Tibial artery (tissue), 4 donors: ENCODE measurements at regions not wholly inside any gene's neighbourhood (a gene's known extent, or its start where the extent isn't known, plus 50 kb on each side); places are given as distances from the start of the nearest gene placed in this dataset.

Experiments
- DNase-seq, 2 donors: peaks; one replicate each; pipeline ENCODE4 v3.0.0-alpha.2; 2019
- H3K27ac ChIP-seq, 2 donors: fragments of 200-600 bp; sonication (generic) in 1 of 2; 1 replicate in 1 of 2; 2 replicates in 1 of 2; pipeline ENCODE4 v1.5.1; 2018 to 2019; ENCODE audit warnings: mild to moderate bottlenecking in 1 of 2
- H3K27me3 ChIP-seq, 2 donors: fragments of 200-600 bp; sonication (generic) in 1 of 2; one replicate each; pipeline versions ENCODE4 v1.5.1 to v1.6.0; 2016 to 2019
- H3K36me3 ChIP-seq, 3 donors: fragments of 200-600 bp; sonication (generic) in 2 of 3; one replicate each; pipeline ENCODE4 v1.5.1; 2016 to 2019; ENCODE audit warnings: mild to moderate bottlenecking in 2 of 3
- H3K4me1 ChIP-seq, 4 donors: fragments of 200-600 bp; sonication (generic) in 2 of 4; 1 replicate in 3 of 4; 2 replicates in 1 of 4; pipeline ENCODE4 v1.5.1; 2016 to 2019
- H3K4me3 ChIP-seq, 2 donors: fragments of 200-600 bp; sonication (generic) in 1 of 2; 1 replicate in 1 of 2; 2 replicates in 1 of 2; pipeline ENCODE4 v1.5.1; 2018 to 2019; ENCODE audit warnings: mild to moderate bottlenecking in 2 of 2
- H3K9me3 ChIP-seq, 3 donors: fragments of 200-600 bp; sonication (generic) in 1 of 3; one replicate each; pipeline ENCODE4 v1.5.1; 2016 to 2019
- intact Hi-C: fragments of 100-400 bp; cut with DNase I; formaldehyde crosslinking; loops from one replicate; pipeline ENCODE4 v1.15.0; 2023; ENCODE audit warnings: low total_unique reads
- TF ChIP-seq, protein P1 (sequence below), 2 experiments: fragments of 200-600 bp in 1 of 2; fragments of 450-650 bp in 1 of 2; IDR thresholded peaks; one replicate each; pipeline ENCODE4 v1.5.1; 2017 to 2019; ENCODE audit warnings: antibody characterized with exemption in 2 of 2, mild to moderate bottlenecking in 1 of 2, moderate library complexity in 1 of 2

- TF ChIP-seq, protein P1, sequence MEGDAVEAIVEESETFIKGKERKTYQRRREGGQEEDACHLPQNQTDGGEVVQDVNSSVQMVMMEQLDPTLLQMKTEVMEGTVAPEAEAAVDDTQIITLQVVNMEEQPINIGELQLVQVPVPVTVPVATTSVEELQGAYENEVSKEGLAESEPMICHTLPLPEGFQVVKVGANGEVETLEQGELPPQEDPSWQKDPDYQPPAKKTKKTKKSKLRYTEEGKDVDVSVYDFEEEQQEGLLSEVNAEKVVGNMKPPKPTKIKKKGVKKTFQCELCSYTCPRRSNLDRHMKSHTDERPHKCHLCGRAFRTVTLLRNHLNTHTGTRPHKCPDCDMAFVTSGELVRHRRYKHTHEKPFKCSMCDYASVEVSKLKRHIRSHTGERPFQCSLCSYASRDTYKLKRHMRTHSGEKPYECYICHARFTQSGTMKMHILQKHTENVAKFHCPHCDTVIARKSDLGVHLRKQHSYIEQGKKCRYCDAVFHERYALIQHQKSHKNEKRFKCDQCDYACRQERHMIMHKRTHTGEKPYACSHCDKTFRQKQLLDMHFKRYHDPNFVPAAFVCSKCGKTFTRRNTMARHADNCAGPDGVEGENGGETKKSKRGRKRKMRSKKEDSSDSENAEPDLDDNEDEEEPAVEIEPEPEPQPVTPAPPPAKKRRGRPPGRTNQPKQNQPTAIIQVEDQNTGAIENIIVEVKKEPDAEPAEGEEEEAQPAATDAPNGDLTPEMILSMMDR (IDR thresholded peaks at IDR 0.05): no peak
- H3K4me1 ChIP-seq: no peaks in the 10 kb centered on the region
- intact Hi-C loops: no loop called here
- H3K27me3 ChIP-seq: peaks cover 0 to 4% of the 10 kb centered on the region in 2 donors
- DNase-seq: no peak
- no peak overlapping the region for H3K27ac ChIP-seq
- H3K9me3 ChIP-seq: no peaks in the 10 kb centered on the region
- H3K4me3 ChIP-seq: no peak overlapping the region
- H3K36me3 ChIP-seq: no peaks in the 10 kb centered on the region
Observed at GRCh38 chr2:173630425-173631126, 275.9 kb downstream of the CDCA7 start.

- no peaks in the 10 kb centered on the region for H3K36me3 ChIP-seq
- H3K4me3 ChIP-seq: no peak overlapping the region
- H3K4me1 ChIP-seq: no peaks in the 10 kb centered on the region
- intact Hi-C loops: no loop called here
- TF ChIP-seq, protein P1 (IDR thresholded peaks at IDR 0.05): no peak
- no peak for DNase-seq
- no peaks in the 10 kb centered on the region for H3K9me3 ChIP-seq
- no peak overlapping the region for H3K27ac ChIP-seq
- peaks cover 0 to 4% of the 10 kb centered on the region in 2 donors for H3K27me3 ChIP-seq
Observed at GRCh38 chr2:173631127-173631460, 276.4 kb downstream of the CDCA7 start.

GRCh38 chr2:173644146-173644545 lies 289.5 kb downstream of the CDCA7 start:
- H3K27ac ChIP-seq: no peak overlapping the region
- intact Hi-C loops: no loop called here

DNA sequence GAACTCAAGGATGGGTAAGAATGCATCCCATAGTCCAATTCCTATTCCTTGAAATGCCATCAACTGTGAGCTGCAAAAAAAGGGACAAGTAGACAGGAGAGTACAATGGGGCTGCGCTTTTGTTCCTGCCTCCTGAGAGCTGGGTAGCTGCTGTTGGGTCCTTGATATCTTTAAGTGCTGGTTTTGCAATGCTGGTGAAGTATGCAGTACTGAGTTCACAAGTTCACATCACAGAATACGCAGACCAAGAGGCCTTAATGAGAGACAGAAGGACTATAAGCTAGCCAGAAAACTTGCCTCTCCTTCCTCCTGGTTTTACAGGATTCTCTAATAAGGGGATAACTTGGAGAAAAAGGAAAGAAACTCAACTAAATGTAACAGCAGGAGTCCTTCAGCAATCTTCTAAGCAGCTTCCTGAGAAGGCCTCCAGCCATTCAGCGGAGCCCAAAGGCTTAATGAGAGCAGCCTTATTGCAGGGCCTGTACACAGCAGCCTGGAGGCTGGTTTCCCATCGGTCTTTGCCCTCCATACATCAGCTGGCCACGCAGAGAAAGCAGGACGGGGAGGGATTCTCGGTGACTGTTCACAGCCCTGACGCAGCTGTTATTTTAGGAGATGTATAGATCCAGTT lies 293.1 kb downstream of the CDCA7 start:
- no peaks in the 10 kb centered on the region for H3K36me3 ChIP-seq
- H3K9me3 ChIP-seq: no peaks in the 10 kb centered on the region
- no peaks in the 10 kb centered on the region for H3K27me3 ChIP-seq
- no peak for DNase-seq
- TF ChIP-seq, protein P1 (IDR thresholded peaks at IDR 0.05): no peak
- intact Hi-C loops: no loop called here
- peaks cover 0 to 5% (median 0%) of the 10 kb centered on the region in 4 donors for H3K4me1 ChIP-seq
- no peak overlapping the region for H3K4me3 ChIP-seq
- no peak overlapping the region for H3K27ac ChIP-seq

More at GRCh38 chr2:173644146-173644545, 289.5 kb downstream of the CDCA7 start:
- DNase-seq: no peak
- no peaks in the 10 kb centered on the region for H3K27me3 ChIP-seq
- H3K4me3 ChIP-seq: no peak overlapping the region
- no peaks in the 10 kb centered on the region for H3K4me1 ChIP-seq
- TF ChIP-seq, protein P1 (IDR thresholded peaks at IDR 0.05): no peak
- no peaks in the 10 kb centered on the region for H3K9me3 ChIP-seq
- no peaks in the 10 kb centered on the region for H3K36me3 ChIP-seq

GRCh38 chr2:173648816-173649215 lies 294.1 kb downstream of the CDCA7 start:
- no peak overlapping the region for H3K4me3 ChIP-seq
- intact Hi-C loops: no loop called here
- no peak overlapping the region for H3K27ac ChIP-seq
- no peaks in the 10 kb centered on the region for H3K9me3 ChIP-seq
- H3K27me3 ChIP-seq: no peaks in the 10 kb centered on the region
- TF ChIP-seq, protein P1 (IDR thresholded peaks at IDR 0.05): no peak
- DNase-seq: no peak
- peaks cover 0 to 5% (median 1%) of the 10 kb centered on the region in 4 donors for H3K4me1 ChIP-seq
- no peaks in the 10 kb centered on the region for H3K36me3 ChIP-seq
